ENCODE measurements at regions not wholly inside any gene's neighbourhood (a gene's known extent, or its start where the extent isn't known, plus 50 kb on each side); places are given as distances from the start of the nearest gene placed in this dataset.

GRCh38 chr1:232713785-232714184, 83.9 kb upstream of the SIPA1L2 start:
- TF ChIP-seq POLR2AphosphoS5 (IDR thresholded peaks at IDR 0.05; ENCODE audit: low read depth) (no peak), CTCF (IDR thresholded peaks at IDR 0.05; ENCODE audit: insufficient read depth, low read length) (no peak), REST (IDR thresholded peaks at IDR 0.05; ENCODE audit: insufficient replicate concordance, low read depth) (no peak)

Data from HL-60 (cell line).